Endothelial cell of umbilical vein (primary cell): ENCODE measurements at regions not wholly inside any gene's neighbourhood (a gene's known extent, or its start where the extent isn't known, plus 50 kb on each side); places are given as distances from the start of the nearest gene placed in this dataset.

Experiments used
- BruUV-seq: library from RNA; stranded (reverse); fragments of 400-500 nt; replicated peaks from 2 replicates; lab custom pipeline; 2021; lab: Mats Ljungman, UMichigan
- CTCF ChIA-PET: fragments of 300-600, 350-600 bp; sonication (Branson Sonifier 250); formaldehyde crosslinking; loops from one replicate; lab custom pipeline; 2021; ENCODE audit warnings: antibody characterized with exemption, inconsistent platforms; lab: Charles Lee
- POLR2A ChIA-PET: fragments of 300-600, 350-600 bp; sonication (Branson Sonifier 250); formaldehyde crosslinking; loops from one replicate; lab custom pipeline; 2021; ENCODE audit warnings: antibody characterized with exemption, inconsistent platforms; lab: Charles Lee
- DNase-seq: peaks from one replicate; pipeline ENCODE4 v3.0.0-alpha.2; 2011; ENCODE audit warnings: low read depth, low spot score
- FAIRE-seq: peaks from 2 replicates; lab custom pipeline; 2011; peaks lifted over from hg19 to GRCh38; lab: Jason Lieb, UNC
- H2AFZ ChIP-seq: 2 replicates; pipeline ENCODE4 v1.6.0; 2012; ENCODE audit warnings: low read depth, low read length, control low read depth, inconsistent platforms
- H3K27ac ChIP-seq: 2 replicates; pipeline ENCODE4 v1.5.1; 2011; ENCODE audit warnings: low read depth, mild to moderate bottlenecking, control low read depth, low read length, moderate library complexity; ENCODE audit not compliant: insufficient read depth
- H3K27me3 ChIP-seq, 2 experiments: 2 replicates each; pipeline versions ENCODE4 v1.6.0 to v1.6.1; 2011; ENCODE audit warnings: low read length in 2 of 2, mixed read lengths in 1 of 2; ENCODE audit not compliant: control insufficient read depth in 2 of 2, insufficient read depth in 2 of 2
- H3K36me3 ChIP-seq, 2 experiments: 2 replicates in 1 of 2; 3 replicates in 1 of 2; pipeline ENCODE4 v1.5.1; 2011; ENCODE audit warnings: low read length in 2 of 2, mild to moderate bottlenecking in 1 of 2, moderate library complexity in 1 of 2; ENCODE audit not compliant: control insufficient read depth in 2 of 2, insufficient read depth in 2 of 2; ENCODE audit errors: extremely low read depth in 1 of 2
- H3K4me1 ChIP-seq: 3 replicates; pipeline ENCODE4 v1.5.1; 2011; ENCODE audit warnings: mild to moderate bottlenecking, low read length; ENCODE audit not compliant: control insufficient read depth, insufficient read depth; ENCODE audit errors: extremely low read depth
- H3K4me2 ChIP-seq: 2 replicates; pipeline ENCODE4 v1.6.1; 2011; ENCODE audit warnings: low read length, control low read depth, mixed read lengths; ENCODE audit not compliant: insufficient read depth
- H3K4me3 ChIP-seq, 3 experiments: fragments of 200-600 bp in 1 of 3; sonication (generic), shearing (Covaris generic) in 1 of 3; replicated peaks in 1 of 3; 2 replicates each; pipeline ENCODE4 v1.5.1; 2011 to 2016; ENCODE audit warnings: control low read depth in 3 of 3, low read length in 3 of 3, mild to moderate bottlenecking in 2 of 3, inconsistent platforms in 1 of 3, low read depth in 1 of 3, moderate library complexity in 1 of 3; ENCODE audit not compliant: insufficient read depth in 1 of 3
- H3K79me2 ChIP-seq: 2 replicates; pipeline ENCODE4 v1.6.0; 2012; ENCODE audit warnings: low read length, inconsistent platforms; ENCODE audit not compliant: control insufficient read depth, insufficient read depth
- H3K9ac ChIP-seq: replicated peaks from 2 replicates; pipeline ENCODE3; 2011; ENCODE audit warnings: low read length, control low read depth; ENCODE audit not compliant: insufficient read depth; ENCODE audit errors: extremely low read depth
- H3K9me1 ChIP-seq: replicated peaks from 3 replicates; pipeline ENCODE4 v1.6.0; 2011; ENCODE audit warnings: mild to moderate bottlenecking, low read length; ENCODE audit not compliant: control insufficient read depth, insufficient read depth; ENCODE audit errors: extremely low read depth
- H3K9me3 ChIP-seq: replicated peaks from 2 replicates; pipeline ENCODE4 v1.5.1; 2012; ENCODE audit warnings: low read length, inconsistent platforms; ENCODE audit not compliant: control insufficient read depth, insufficient read depth
- H4K20me1 ChIP-seq: replicated peaks from 2 replicates; pipeline ENCODE3; 2011; ENCODE audit warnings: mild to moderate bottlenecking, low read length; ENCODE audit not compliant: control insufficient read depth, insufficient read depth; ENCODE audit errors: extremely low read depth
- EZH2 ChIP-seq: IDR thresholded peaks from 2 replicates; pipeline ENCODE4 v1.6.1; 2012; ENCODE audit warnings: borderline replicate concordance, low read depth, mild to moderate bottlenecking, moderate library complexity, low read length, inconsistent platforms; ENCODE audit not compliant: severe bottlenecking
- FOS ChIP-seq: IDR thresholded peaks from 2 replicates; pipeline ENCODE4 v1.6.1; 2011; ENCODE audit warnings: mild to moderate bottlenecking, low read length, moderate library complexity, borderline replicate concordance; ENCODE audit not compliant: insufficient read depth
- GATA2 ChIP-seq: IDR thresholded peaks from 2 replicates; pipeline ENCODE4 v1.7.0; 2011; ENCODE audit warnings: low read depth, mild to moderate bottlenecking, moderate library complexity, mixed read lengths, low read length; ENCODE audit not compliant: insufficient read length, insufficient read depth
- JUN ChIP-seq: IDR thresholded peaks from 2 replicates; pipeline ENCODE4 v1.6.1; 2011; ENCODE audit warnings: borderline replicate concordance, low read depth; ENCODE audit not compliant: insufficient read length, insufficient read depth
- MYC ChIP-seq: IDR thresholded peaks from one replicate; pipeline ENCODE4 v1.6.1; 2011; ENCODE audit warnings: mild to moderate bottlenecking, low read depth, low read length
- POLR2A ChIP-seq: IDR thresholded peaks from 2 replicates; pipeline ENCODE4 v1.6.1; 2012; ENCODE audit warnings: low read depth, mild to moderate bottlenecking, control low read depth, low read length
- POLR2AphosphoS5 ChIP-seq: IDR thresholded peaks from 2 replicates; pipeline ENCODE4 v1.6.1; 2012; ENCODE audit warnings: low read depth, mild to moderate bottlenecking, control low read depth, low read length, moderate library complexity; ENCODE audit not compliant: insufficient read depth
- dilution Hi-C: fragments of 300-500 bp; cut with MboI; formaldehyde crosslinking; loops from one replicate; pipeline ENCODE4 v1.15.0; 2019; ENCODE audit warnings: low sequenced_read_pairs; ENCODE audit not compliant: extremely low pct_ligation_motif_present
- intact Hi-C: fragments of 100-400 bp; cut with micrococcal nuclease; formaldehyde crosslinking; loops from one replicate; pipeline ENCODE4 v1.10.0; 2022
- TF ChIP-seq, protein P1 (sequence below), 2 donors: IDR thresholded peaks; 1 replicate in 1 of 2; 2 replicates in 1 of 2; pipeline ENCODE4 v1.5.1; 2011; ENCODE audit warnings: low read length in 2 of 2, mild to moderate bottlenecking in 2 of 2, moderate library complexity in 2 of 2, control low read depth in 1 of 2, inconsistent platforms in 1 of 2, low read depth in 1 of 2; ENCODE audit not compliant: insufficient read depth in 1 of 2; ENCODE audit errors: extremely low read depth in 1 of 2
- TF ChIP-seq, protein P2 (sequence below): IDR thresholded peaks from 2 replicates; pipeline ENCODE4 v1.6.1; 2011; ENCODE audit not compliant: insufficient read depth, insufficient read length

DNA sequence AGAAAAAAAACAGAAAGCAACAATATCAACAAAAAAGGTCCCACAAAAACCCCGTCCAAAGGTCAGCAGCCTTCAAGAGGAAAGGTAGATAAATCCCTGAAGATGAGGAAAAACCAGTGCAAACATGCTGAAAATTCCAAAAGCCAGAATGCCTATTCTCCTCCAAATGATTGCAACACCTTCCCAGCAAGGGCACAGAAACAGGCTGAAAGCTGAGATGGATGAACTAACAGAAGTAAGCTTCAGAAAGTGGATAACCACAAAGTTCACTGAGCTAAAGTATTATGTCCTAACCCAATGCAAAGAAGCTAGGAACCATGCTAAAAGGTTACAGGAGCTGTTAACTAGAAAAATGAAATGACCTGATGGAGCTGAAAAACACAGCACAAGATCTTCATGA lies 226.4 kb upstream of the DSEL start:
- Histone ChIP-seq H3K27me3 (no peaks in the 10 kb centered on the region), H3K4me1 (no peaks in the 10 kb centered on the region), H3K4me2 (no peak overlapping the region), H3K4me3 (no peak overlapping the region), H3K79me2 (no peaks in the 10 kb centered on the region), H2AFZ (no peak overlapping the region), H3K27ac (no peak overlapping the region), H4K20me1 (no peaks in the 10 kb centered on the region), H3K9me3 (no peaks in the 10 kb centered on the region), H3K36me3 (no peaks in the 10 kb centered on the region), H3K9me1 (no peaks in the 10 kb centered on the region), H3K9ac (no peak overlapping the region)
- FAIRE-seq (no peak), DNase-seq (no peak)
- dilution Hi-C loops, result no loop called here
- intact Hi-C loops, result no loop called here
- ChIA-PET POLR2A (no interaction called here), CTCF (interaction anchor here (1.3 kb wide), 1 partner anchor 19 kb away, joined by 3 read pairs; no protein-coding TSS in a partner anchor)
- no TSS peak for BruUV-seq
- no peak for TF ChIP-seq GATA2
- TF ChIP-seq, protein P1, sequence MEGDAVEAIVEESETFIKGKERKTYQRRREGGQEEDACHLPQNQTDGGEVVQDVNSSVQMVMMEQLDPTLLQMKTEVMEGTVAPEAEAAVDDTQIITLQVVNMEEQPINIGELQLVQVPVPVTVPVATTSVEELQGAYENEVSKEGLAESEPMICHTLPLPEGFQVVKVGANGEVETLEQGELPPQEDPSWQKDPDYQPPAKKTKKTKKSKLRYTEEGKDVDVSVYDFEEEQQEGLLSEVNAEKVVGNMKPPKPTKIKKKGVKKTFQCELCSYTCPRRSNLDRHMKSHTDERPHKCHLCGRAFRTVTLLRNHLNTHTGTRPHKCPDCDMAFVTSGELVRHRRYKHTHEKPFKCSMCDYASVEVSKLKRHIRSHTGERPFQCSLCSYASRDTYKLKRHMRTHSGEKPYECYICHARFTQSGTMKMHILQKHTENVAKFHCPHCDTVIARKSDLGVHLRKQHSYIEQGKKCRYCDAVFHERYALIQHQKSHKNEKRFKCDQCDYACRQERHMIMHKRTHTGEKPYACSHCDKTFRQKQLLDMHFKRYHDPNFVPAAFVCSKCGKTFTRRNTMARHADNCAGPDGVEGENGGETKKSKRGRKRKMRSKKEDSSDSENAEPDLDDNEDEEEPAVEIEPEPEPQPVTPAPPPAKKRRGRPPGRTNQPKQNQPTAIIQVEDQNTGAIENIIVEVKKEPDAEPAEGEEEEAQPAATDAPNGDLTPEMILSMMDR (IDR thresholded peaks at IDR 0.05; ENCODE audit: extremely low read depth in 1 of 2, insufficient read depth in 1 of 2, low read depth in 1 of 2, low read length in 2 of 2), result no peak
- TF ChIP-seq FOS, result no peak
- no peak for TF ChIP-seq POLR2AphosphoS5
- no peak for TF ChIP-seq EZH2
- TF ChIP-seq POLR2A, result no peak
- TF ChIP-seq JUN, result no peak

DNA sequence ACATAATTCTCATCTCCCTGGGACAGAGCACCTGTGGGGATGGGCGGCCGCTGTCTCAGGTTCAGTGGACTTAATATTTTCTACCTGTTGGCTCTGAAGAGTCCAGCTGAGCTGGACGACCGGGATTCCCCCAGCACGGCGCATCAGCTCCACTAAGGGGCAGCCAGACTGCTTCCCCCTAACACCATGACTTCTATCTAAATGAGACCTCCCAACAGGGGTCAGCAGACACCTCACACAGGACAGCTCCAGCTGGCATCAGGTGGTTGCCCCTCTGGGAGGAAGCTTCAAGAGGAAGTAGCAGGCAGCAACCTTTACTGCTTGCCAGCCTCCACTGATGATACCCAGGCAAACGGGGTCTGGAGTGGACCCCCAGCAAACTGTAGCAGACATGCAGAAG lies 226.0 kb upstream of the DSEL start:
- no peaks in the 10 kb centered on the region for H3K9me1 ChIP-seq
- CTCF ChIA-PET, result interaction anchor here (1.3 kb wide), 1 partner anchor 20 kb away, joined by 3 read pairs; no protein-coding TSS in a partner anchor
- no peaks in the 10 kb centered on the region for H4K20me1 ChIP-seq
- H3K79me2 ChIP-seq, result no peaks in the 10 kb centered on the region
- no peaks in the 10 kb centered on the region for H3K9me3 ChIP-seq
- H3K9ac ChIP-seq, result no peak overlapping the region
- TF ChIP-seq POLR2AphosphoS5, result no peak
- no peak for TF ChIP-seq GATA2
- TF ChIP-seq EZH2, result no peak
- TF ChIP-seq POLR2A, result no peak
- no peak for TF ChIP-seq JUN
- no peak for TF ChIP-seq MYC
- TF ChIP-seq, protein P1 (IDR thresholded peaks at IDR 0.05; ENCODE audit: extremely low read depth in 1 of 2, insufficient read depth in 1 of 2, low read depth in 1 of 2, low read length in 2 of 2), result no peak
- TF ChIP-seq, protein P2, sequence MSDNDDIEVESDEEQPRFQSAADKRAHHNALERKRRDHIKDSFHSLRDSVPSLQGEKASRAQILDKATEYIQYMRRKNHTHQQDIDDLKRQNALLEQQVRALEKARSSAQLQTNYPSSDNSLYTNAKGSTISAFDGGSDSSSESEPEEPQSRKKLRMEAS, result no peak
- TF ChIP-seq FOS, result no peak
- no peaks in the 10 kb centered on the region for H3K4me1 ChIP-seq
- H3K36me3 ChIP-seq, result no peaks in the 10 kb centered on the region
- POLR2A ChIA-PET, result no interaction called here
- no peaks in the 10 kb centered on the region for H3K27me3 ChIP-seq
- dilution Hi-C loops (no loop called here), intact Hi-C loops (no loop called here)
- H2AFZ ChIP-seq, result no peak overlapping the region
- DNase-seq, result no peak
- no peak for FAIRE-seq
- H3K4me3 ChIP-seq, result no peak overlapping the region
- H3K27ac ChIP-seq, result no peak overlapping the region
- H3K4me2 ChIP-seq, result no peak overlapping the region
- BruUV-seq, result no TSS peak
